Vagina (tissue), 2 donors: ENCODE measurements at regions not wholly inside any gene's neighbourhood (a gene's known extent, or its start where the extent isn't known, plus 50 kb on each side); places are given as distances from the start of the nearest gene placed in this dataset.

ENCODE experiments used
- POLR2A ChIP-seq, 2 donors: fragments of 450-650 bp; IDR thresholded peaks; one replicate each; pipeline ENCODE4 v1.6.1; 2017; ENCODE audit warnings: antibody characterized with exemption in 2 of 2, mild to moderate bottlenecking in 2 of 2, moderate library complexity in 2 of 2
- TF ChIP-seq, protein P1 (sequence below), 3 experiments: fragments of 450-650 bp in 2 of 3; fragments of 200-600 bp in 1 of 3; sonication (generic) in 1 of 3; IDR thresholded peaks; one replicate each; pipeline ENCODE4 v1.5.1; 2017 to 2019; ENCODE audit warnings: antibody characterized with exemption in 3 of 3, mild to moderate bottlenecking in 2 of 3, moderate library complexity in 2 of 3

DNA sequence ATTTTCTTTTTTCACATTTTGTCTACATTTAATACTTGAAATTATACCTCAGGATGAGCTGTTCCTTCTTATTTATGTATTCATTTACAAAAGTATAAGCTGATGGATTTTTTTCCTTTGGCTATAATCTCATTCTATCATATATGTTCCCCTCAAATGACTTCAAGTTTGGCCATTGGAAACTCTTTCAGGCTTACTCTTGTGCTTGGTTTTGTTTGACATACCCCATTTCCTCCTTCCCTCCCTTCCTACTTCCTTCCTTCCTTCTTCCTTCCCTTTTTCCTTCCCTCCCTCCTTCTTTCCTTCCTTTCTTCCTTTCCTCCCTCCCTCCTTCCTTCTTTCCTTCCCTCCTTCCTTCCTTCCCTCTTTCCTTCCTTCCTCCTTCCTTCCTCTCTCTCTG lies 697.1 kb upstream of the ARPP21 start:
- TF ChIP-seq POLR2A (IDR thresholded peaks at IDR 0.05): no peak
- TF ChIP-seq, protein P1, sequence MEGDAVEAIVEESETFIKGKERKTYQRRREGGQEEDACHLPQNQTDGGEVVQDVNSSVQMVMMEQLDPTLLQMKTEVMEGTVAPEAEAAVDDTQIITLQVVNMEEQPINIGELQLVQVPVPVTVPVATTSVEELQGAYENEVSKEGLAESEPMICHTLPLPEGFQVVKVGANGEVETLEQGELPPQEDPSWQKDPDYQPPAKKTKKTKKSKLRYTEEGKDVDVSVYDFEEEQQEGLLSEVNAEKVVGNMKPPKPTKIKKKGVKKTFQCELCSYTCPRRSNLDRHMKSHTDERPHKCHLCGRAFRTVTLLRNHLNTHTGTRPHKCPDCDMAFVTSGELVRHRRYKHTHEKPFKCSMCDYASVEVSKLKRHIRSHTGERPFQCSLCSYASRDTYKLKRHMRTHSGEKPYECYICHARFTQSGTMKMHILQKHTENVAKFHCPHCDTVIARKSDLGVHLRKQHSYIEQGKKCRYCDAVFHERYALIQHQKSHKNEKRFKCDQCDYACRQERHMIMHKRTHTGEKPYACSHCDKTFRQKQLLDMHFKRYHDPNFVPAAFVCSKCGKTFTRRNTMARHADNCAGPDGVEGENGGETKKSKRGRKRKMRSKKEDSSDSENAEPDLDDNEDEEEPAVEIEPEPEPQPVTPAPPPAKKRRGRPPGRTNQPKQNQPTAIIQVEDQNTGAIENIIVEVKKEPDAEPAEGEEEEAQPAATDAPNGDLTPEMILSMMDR (IDR thresholded peaks at IDR 0.05): no peak
